ENCODE measurements at regions not wholly inside any gene's neighbourhood (a gene's known extent, or its start where the extent isn't known, plus 50 kb on each side); places are given as distances from the start of the nearest gene placed in this dataset.

- Histone ChIP-seq H3K36me3 (ENCODE audit: control insufficient read depth in 3 of 3, insufficient read depth in 3 of 3, low read length in 3 of 3) (no peaks in the 10 kb centered on the region), H3K27ac (ENCODE audit: low read depth, low read length) (no peak overlapping the region), H3K27me3 (ENCODE audit: control insufficient read depth in 3 of 3, insufficient read depth in 3 of 3, low read length in 3 of 3) (no peaks in the 10 kb centered on the region), H3K4me3 (ENCODE audit: low read length in 3 of 3) (no peak overlapping the region), H3K4me1 (ENCODE audit: control insufficient read depth in 3 of 3, insufficient read depth in 3 of 3, low read length in 3 of 3) (no peaks in the 10 kb centered on the region), H3K9me3 (ENCODE audit: control insufficient read depth in 3 of 3, low read length in 3 of 3) (no peaks in the 10 kb centered on the region), H3K9ac (ENCODE audit: low read depth in 1 of 3, low read length in 3 of 3) (no peak overlapping the region)
Observed at GRCh38 chr12:39095636-39096330, 190.4 kb upstream of the CPNE8 start.

GRCh38 chr12:39081910-39082309 is 176.5 kb upstream of the CPNE8 start:
- H3K36me3 ChIP-seq (ENCODE audit: control insufficient read depth in 3 of 3, insufficient read depth in 3 of 3, low read length in 3 of 3): no peaks in the 10 kb centered on the region
- H3K4me3 ChIP-seq (ENCODE audit: low read length in 3 of 3): no peak overlapping the region
- H3K4me1 ChIP-seq (ENCODE audit: control insufficient read depth in 3 of 3, insufficient read depth in 3 of 3, low read length in 3 of 3): no peaks in the 10 kb centered on the region
- no peak overlapping the region for H3K27ac ChIP-seq (ENCODE audit: low read depth, low read length)
- H3K27me3 ChIP-seq (ENCODE audit: control insufficient read depth in 3 of 3, insufficient read depth in 3 of 3, low read length in 3 of 3): no peaks in the 10 kb centered on the region
- no peaks in the 10 kb centered on the region for H3K9me3 ChIP-seq (ENCODE audit: control insufficient read depth in 3 of 3, low read length in 3 of 3)
- no peak overlapping the region for H3K9ac ChIP-seq (ENCODE audit: low read depth in 1 of 3, low read length in 3 of 3)

- no peak overlapping the region for H3K4me3 ChIP-seq (ENCODE audit: low read length in 3 of 3)
Observed at GRCh38 chr12:39077226-39077625, 171.8 kb upstream of the CPNE8 start.

GRCh38 chr12:39074063-39074462 is 168.7 kb upstream of the CPNE8 start:
- Histone ChIP-seq H3K27me3 (ENCODE audit: control insufficient read depth in 3 of 3, insufficient read depth in 3 of 3, low read length in 3 of 3) (no peaks in the 10 kb centered on the region), H3K4me1 (ENCODE audit: control insufficient read depth in 3 of 3, insufficient read depth in 3 of 3, low read length in 3 of 3) (no peaks in the 10 kb centered on the region), H3K27ac (ENCODE audit: low read depth, low read length) (no peak overlapping the region), H3K4me3 (ENCODE audit: low read length in 3 of 3) (no peak overlapping the region), H3K9ac (ENCODE audit: low read depth in 1 of 3, low read length in 3 of 3) (no peak overlapping the region), H3K36me3 (ENCODE audit: control insufficient read depth in 3 of 3, insufficient read depth in 3 of 3, low read length in 3 of 3) (no peaks in the 10 kb centered on the region), H3K9me3 (ENCODE audit: control insufficient read depth in 3 of 3, low read length in 3 of 3) (no peaks in the 10 kb centered on the region)

More at GRCh38 chr12:39077226-39077625, 171.8 kb upstream of the CPNE8 start:
- Histone ChIP-seq H3K9ac (ENCODE audit: low read depth in 1 of 3, low read length in 3 of 3) (no peak overlapping the region), H3K36me3 (ENCODE audit: control insufficient read depth in 3 of 3, insufficient read depth in 3 of 3, low read length in 3 of 3) (no peaks in the 10 kb centered on the region), H3K9me3 (ENCODE audit: control insufficient read depth in 3 of 3, low read length in 3 of 3) (no peaks in the 10 kb centered on the region), H3K27ac (ENCODE audit: low read depth, low read length) (no peak overlapping the region), H3K4me1 (ENCODE audit: control insufficient read depth in 3 of 3, insufficient read depth in 3 of 3, low read length in 3 of 3) (no peaks in the 10 kb centered on the region), H3K27me3 (ENCODE audit: control insufficient read depth in 3 of 3, insufficient read depth in 3 of 3, low read length in 3 of 3) (no peaks in the 10 kb centered on the region)

- H3K9me3 ChIP-seq (ENCODE audit: control insufficient read depth in 3 of 3, low read length in 3 of 3): no peaks in the 10 kb centered on the region
- no peaks in the 10 kb centered on the region for H3K4me1 ChIP-seq (ENCODE audit: control insufficient read depth in 3 of 3, insufficient read depth in 3 of 3, low read length in 3 of 3)
- H3K4me3 ChIP-seq (ENCODE audit: low read length in 3 of 3): no peak overlapping the region
- no peaks in the 10 kb centered on the region for H3K36me3 ChIP-seq (ENCODE audit: control insufficient read depth in 3 of 3, insufficient read depth in 3 of 3, low read length in 3 of 3)
- H3K27me3 ChIP-seq (ENCODE audit: control insufficient read depth in 3 of 3, insufficient read depth in 3 of 3, low read length in 3 of 3): no peaks in the 10 kb centered on the region
- H3K27ac ChIP-seq (ENCODE audit: low read depth, low read length): no peak overlapping the region
- H3K9ac ChIP-seq (ENCODE audit: low read depth in 1 of 3, low read length in 3 of 3): no peak overlapping the region
Observed at GRCh38 chr12:39072658-39073057, 167.3 kb upstream of the CPNE8 start.

- no peaks in the 10 kb centered on the region for H3K36me3 ChIP-seq (ENCODE audit: control insufficient read depth in 3 of 3, insufficient read depth in 3 of 3, low read length in 3 of 3)
Observed at GRCh38 chr12:39071611-39072010, 166.2 kb upstream of the CPNE8 start.

GRCh38 chr12:39070775-39071174 is 165.4 kb upstream of the CPNE8 start:
- no peak overlapping the region for H3K9ac ChIP-seq (ENCODE audit: low read depth in 1 of 3, low read length in 3 of 3)
- H3K36me3 ChIP-seq (ENCODE audit: control insufficient read depth in 3 of 3, insufficient read depth in 3 of 3, low read length in 3 of 3): no peaks in the 10 kb centered on the region
- H3K9me3 ChIP-seq (ENCODE audit: control insufficient read depth in 3 of 3, low read length in 3 of 3): no peaks in the 10 kb centered on the region
- H3K27me3 ChIP-seq (ENCODE audit: control insufficient read depth in 3 of 3, insufficient read depth in 3 of 3, low read length in 3 of 3): no peaks in the 10 kb centered on the region
- no peak overlapping the region for H3K4me3 ChIP-seq (ENCODE audit: low read length in 3 of 3)
- H3K4me1 ChIP-seq (ENCODE audit: control insufficient read depth in 3 of 3, insufficient read depth in 3 of 3, low read length in 3 of 3): no peaks in the 10 kb centered on the region
- no peak overlapping the region for H3K27ac ChIP-seq (ENCODE audit: low read depth, low read length)

More at GRCh38 chr12:39071611-39072010, 166.2 kb upstream of the CPNE8 start:
- Histone ChIP-seq H3K4me3 (ENCODE audit: low read length in 3 of 3) (no peak overlapping the region), H3K9ac (ENCODE audit: low read depth in 1 of 3, low read length in 3 of 3) (no peak overlapping the region), H3K27me3 (ENCODE audit: control insufficient read depth in 3 of 3, insufficient read depth in 3 of 3, low read length in 3 of 3) (no peaks in the 10 kb centered on the region), H3K4me1 (ENCODE audit: control insufficient read depth in 3 of 3, insufficient read depth in 3 of 3, low read length in 3 of 3) (no peaks in the 10 kb centered on the region), H3K27ac (ENCODE audit: low read depth, low read length) (no peak overlapping the region), H3K9me3 (ENCODE audit: control insufficient read depth in 3 of 3, low read length in 3 of 3) (no peaks in the 10 kb centered on the region)

DNA sequence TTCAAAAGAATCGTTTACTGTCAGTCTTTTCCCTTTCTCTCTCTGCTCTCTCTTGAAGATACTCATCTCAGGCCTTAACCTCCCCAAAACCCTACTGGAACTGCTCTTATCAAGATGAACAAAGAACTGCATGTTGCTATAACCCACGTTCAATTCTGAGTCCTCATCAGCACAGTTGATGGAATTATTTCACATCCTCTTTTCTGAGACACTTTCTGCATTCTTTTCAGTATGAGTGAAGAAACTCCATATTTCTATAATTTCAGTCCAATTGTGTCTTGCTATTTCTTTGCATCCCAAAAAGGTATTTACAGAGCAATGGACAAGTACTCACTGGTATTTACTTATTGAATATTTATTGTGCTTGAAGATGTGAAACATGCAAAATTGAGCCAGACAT is 160.1 kb upstream of the CPNE8 start:
- Histone ChIP-seq H3K27me3 (ENCODE audit: control insufficient read depth in 3 of 3, insufficient read depth in 3 of 3, low read length in 3 of 3) (no peaks in the 10 kb centered on the region), H3K4me3 (ENCODE audit: low read length in 3 of 3) (no peak overlapping the region), H3K9me3 (ENCODE audit: control insufficient read depth in 3 of 3, low read length in 3 of 3) (no peaks in the 10 kb centered on the region), H3K36me3 (ENCODE audit: control insufficient read depth in 3 of 3, insufficient read depth in 3 of 3, low read length in 3 of 3) (no peaks in the 10 kb centered on the region), H3K27ac (ENCODE audit: low read depth, low read length) (no peak overlapping the region), H3K9ac (ENCODE audit: low read depth in 1 of 3, low read length in 3 of 3) (no peak overlapping the region), H3K4me1 (ENCODE audit: control insufficient read depth in 3 of 3, insufficient read depth in 3 of 3, low read length in 3 of 3) (no peaks in the 10 kb centered on the region)

DNA sequence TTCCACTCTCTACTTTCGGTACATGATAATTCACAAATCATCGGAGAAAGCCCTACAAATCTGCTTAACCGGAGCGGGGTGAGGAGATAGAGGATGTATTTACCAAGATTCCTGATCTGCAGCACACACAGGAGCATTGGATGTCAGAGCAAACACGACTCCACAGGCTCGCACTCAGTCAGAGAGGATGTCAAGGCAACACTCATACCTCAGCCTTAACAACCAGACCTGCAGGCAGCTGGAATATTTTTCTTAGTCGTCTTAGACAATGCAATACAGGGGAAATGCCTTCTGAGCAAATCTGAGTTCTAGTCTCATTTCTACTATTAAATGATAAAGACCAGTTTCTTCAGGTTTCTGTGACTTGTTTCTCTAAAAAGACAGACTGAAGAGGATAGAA is 159.3 kb upstream of the CPNE8 start:
- H3K4me3 ChIP-seq (ENCODE audit: low read length in 3 of 3): no peak overlapping the region
- H3K36me3 ChIP-seq (ENCODE audit: control insufficient read depth in 3 of 3, insufficient read depth in 3 of 3, low read length in 3 of 3): no peaks in the 10 kb centered on the region
- H3K4me1 ChIP-seq (ENCODE audit: control insufficient read depth in 3 of 3, insufficient read depth in 3 of 3, low read length in 3 of 3): no peaks in the 10 kb centered on the region
- H3K9me3 ChIP-seq (ENCODE audit: control insufficient read depth in 3 of 3, low read length in 3 of 3): no peaks in the 10 kb centered on the region
- no peak overlapping the region for H3K9ac ChIP-seq (ENCODE audit: low read depth in 1 of 3, low read length in 3 of 3)
- H3K27ac ChIP-seq (ENCODE audit: low read depth, low read length): no peak overlapping the region
- H3K27me3 ChIP-seq (ENCODE audit: control insufficient read depth in 3 of 3, insufficient read depth in 3 of 3, low read length in 3 of 3): no peaks in the 10 kb centered on the region

GRCh38 chr12:39062266-39062996 is 157.0 kb upstream of the CPNE8 start:
- H3K9me3 ChIP-seq (ENCODE audit: control insufficient read depth in 3 of 3, low read length in 3 of 3): no peaks in the 10 kb centered on the region
- H3K9ac ChIP-seq (ENCODE audit: low read depth in 1 of 3, low read length in 3 of 3): no peak overlapping the region
- H3K27me3 ChIP-seq (ENCODE audit: control insufficient read depth in 3 of 3, insufficient read depth in 3 of 3, low read length in 3 of 3): no peaks in the 10 kb centered on the region
- no peak overlapping the region for H3K4me3 ChIP-seq (ENCODE audit: low read length in 3 of 3)
- H3K36me3 ChIP-seq (ENCODE audit: control insufficient read depth in 3 of 3, insufficient read depth in 3 of 3, low read length in 3 of 3): no peaks in the 10 kb centered on the region
- H3K4me1 ChIP-seq (ENCODE audit: control insufficient read depth in 3 of 3, insufficient read depth in 3 of 3, low read length in 3 of 3): no peaks in the 10 kb centered on the region
- no peak overlapping the region for H3K27ac ChIP-seq (ENCODE audit: low read depth, low read length)
